Smooth muscle cell (in vitro differentiated cells): ENCODE measurements at regions not wholly inside any gene's neighbourhood (a gene's known extent, or its start where the extent isn't known, plus 50 kb on each side); places are given as distances from the start of the nearest gene placed in this dataset.
"Not testable (repeated sequence)": the region's sequence is repeated elsewhere in the genome, so short reads cannot be mapped to it uniquely, and the experiment has no call there.

Experiments used
- DNase-seq: peaks from one replicate; lab custom pipeline; 2025; ENCODE audit not compliant: unreplicated experiment; lab: John Stamatoyannopoulos, UW
- H2AFZ ChIP-seq: fragments of 200-600 bp; sonication (generic); 2 replicates; pipeline ENCODE4 v1.6.0; 2016; ENCODE audit warnings: antibody characterized with exemption, low read depth, mild to moderate bottlenecking
- H3F3A ChIP-seq: fragments of 200-600 bp; sonication (generic); 2 replicates; pipeline ENCODE4 v1.6.0; 2017; ENCODE audit warnings: antibody characterized with exemption, low read depth
- H3K27ac ChIP-seq: fragments of 200-600 bp; sonication (generic); 2 replicates; pipeline ENCODE4 v1.5.1; 2016; ENCODE audit warnings: low read depth, mild to moderate bottlenecking
- H3K27me3 ChIP-seq: fragments of 200-600 bp; sonication (generic); 2 replicates; pipeline ENCODE4 v1.6.1; 2016; ENCODE audit warnings: low read depth, mild to moderate bottlenecking
- H3K36me3 ChIP-seq: fragments of 200-600 bp; sonication (generic); 2 replicates; pipeline ENCODE4 v1.5.1; 2016; ENCODE audit warnings: low read depth
- H3K4me1 ChIP-seq: fragments of 200-600 bp; sonication (generic); 2 replicates; pipeline ENCODE4 v1.5.1; 2016; ENCODE audit warnings: low read depth
- H3K4me2 ChIP-seq: fragments of 200-600 bp; sonication (generic); 2 replicates; pipeline ENCODE4 v1.6.0; 2016; ENCODE audit warnings: mild to moderate bottlenecking
- H3K4me3 ChIP-seq: fragments of 200-600 bp; sonication (generic); 2 replicates; pipeline ENCODE4 v1.5.1; 2016; ENCODE audit warnings: mild to moderate bottlenecking
- H3K79me2 ChIP-seq: fragments of 200-600 bp; sonication (generic); 2 replicates; pipeline ENCODE4 v1.6.0; 2016; ENCODE audit warnings: low read depth, mild to moderate bottlenecking
- H3K9ac ChIP-seq: fragments of 200-600 bp; sonication (generic); 2 replicates; pipeline ENCODE4 v1.6.0; 2016; ENCODE audit warnings: low read depth
- H3K9me3 ChIP-seq: fragments of 200-600 bp; sonication (generic); replicated peaks from 2 replicates; pipeline ENCODE4 v1.5.1; 2016; ENCODE audit warnings: low read depth
- H4K20me1 ChIP-seq: fragments of 200-600 bp; sonication (generic); 2 replicates; pipeline ENCODE4 v1.6.0; 2016; ENCODE audit warnings: low read depth
- WGBS: methylation state at CpG from one replicate; pipeline ENCODE4 v1.1.7; 2016; ENCODE audit warnings: low lambda C conversion rate; 5-methylcytosine and 5-hydroxymethylcytosine counted together
- TF ChIP-seq, protein P1 (sequence below): fragments of 200-600 bp; sonication (generic); IDR thresholded peaks from 2 replicates; pipeline ENCODE4 v1.5.1; 2017; ENCODE audit warnings: borderline replicate concordance, mild to moderate bottlenecking, antibody characterized with exemption; ENCODE audit not compliant: insufficient read depth, poor library complexity, severe bottlenecking

DNA sequence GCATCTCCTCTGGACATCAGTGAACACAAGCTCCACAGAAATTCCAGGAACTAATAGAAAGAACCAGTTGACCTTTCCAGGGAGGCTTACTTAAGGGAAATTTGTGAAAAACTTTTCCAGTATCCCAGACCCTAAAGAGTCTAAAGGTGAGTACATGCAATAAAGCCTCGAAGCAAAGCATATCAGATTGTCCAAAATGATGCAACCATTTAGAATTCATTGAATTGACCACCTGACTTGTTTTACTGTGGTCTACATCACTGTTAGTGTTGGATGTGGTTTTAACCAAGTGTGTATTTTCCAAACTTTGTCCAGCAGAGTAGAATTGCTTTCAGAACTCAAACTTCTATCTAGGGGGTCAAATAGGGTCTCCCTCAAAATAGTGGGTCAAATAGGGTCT lies 76.3 kb upstream of the TIAM1 start:
- Histone ChIP-seq H3K4me2 (no peak overlapping the region), H3K9ac (no peak overlapping the region), H4K20me1 (no peaks in the 10 kb centered on the region), H3K27me3 (no peaks in the 10 kb centered on the region), H3K4me1 (peaks cover 11% of the 10 kb centered on the region), H3F3A (peaks cover 11% of the 10 kb centered on the region), H3K79me2 (no peaks in the 10 kb centered on the region), H3K27ac (no peak overlapping the region), H3K4me3 (no peak overlapping the region), H2AFZ (no peak overlapping the region), H3K36me3 (no peaks in the 10 kb centered on the region), H3K9me3 (no peaks in the 10 kb centered on the region)
- WGBS: 89% methylated on average over 1 of the region's 1 CpG
- DNase-seq: no peak
- TF ChIP-seq, protein P1, sequence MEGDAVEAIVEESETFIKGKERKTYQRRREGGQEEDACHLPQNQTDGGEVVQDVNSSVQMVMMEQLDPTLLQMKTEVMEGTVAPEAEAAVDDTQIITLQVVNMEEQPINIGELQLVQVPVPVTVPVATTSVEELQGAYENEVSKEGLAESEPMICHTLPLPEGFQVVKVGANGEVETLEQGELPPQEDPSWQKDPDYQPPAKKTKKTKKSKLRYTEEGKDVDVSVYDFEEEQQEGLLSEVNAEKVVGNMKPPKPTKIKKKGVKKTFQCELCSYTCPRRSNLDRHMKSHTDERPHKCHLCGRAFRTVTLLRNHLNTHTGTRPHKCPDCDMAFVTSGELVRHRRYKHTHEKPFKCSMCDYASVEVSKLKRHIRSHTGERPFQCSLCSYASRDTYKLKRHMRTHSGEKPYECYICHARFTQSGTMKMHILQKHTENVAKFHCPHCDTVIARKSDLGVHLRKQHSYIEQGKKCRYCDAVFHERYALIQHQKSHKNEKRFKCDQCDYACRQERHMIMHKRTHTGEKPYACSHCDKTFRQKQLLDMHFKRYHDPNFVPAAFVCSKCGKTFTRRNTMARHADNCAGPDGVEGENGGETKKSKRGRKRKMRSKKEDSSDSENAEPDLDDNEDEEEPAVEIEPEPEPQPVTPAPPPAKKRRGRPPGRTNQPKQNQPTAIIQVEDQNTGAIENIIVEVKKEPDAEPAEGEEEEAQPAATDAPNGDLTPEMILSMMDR: no peak

GRCh38 chr21:31418377-31419001 lies 74.4 kb upstream of the TIAM1 start:
- 89% methylated on average over 9 of the region's 9 CpGs for WGBS
- Histone ChIP-seq H4K20me1 (no peaks in the 10 kb centered on the region), H3K4me1 (no peaks in the 10 kb centered on the region), H2AFZ (no peak overlapping the region), H3K9me3 (no peaks in the 10 kb centered on the region), H3K9ac (no peak overlapping the region), H3F3A (no peaks in the 10 kb centered on the region), H3K4me2 (no peak overlapping the region), H3K4me3 (no peak overlapping the region), H3K27ac (no peak overlapping the region), H3K36me3 (no peaks in the 10 kb centered on the region), H3K27me3 (no peaks in the 10 kb centered on the region), H3K79me2 (no peaks in the 10 kb centered on the region)
- no peak for DNase-seq
- TF ChIP-seq, protein P1: no peak

DNA sequence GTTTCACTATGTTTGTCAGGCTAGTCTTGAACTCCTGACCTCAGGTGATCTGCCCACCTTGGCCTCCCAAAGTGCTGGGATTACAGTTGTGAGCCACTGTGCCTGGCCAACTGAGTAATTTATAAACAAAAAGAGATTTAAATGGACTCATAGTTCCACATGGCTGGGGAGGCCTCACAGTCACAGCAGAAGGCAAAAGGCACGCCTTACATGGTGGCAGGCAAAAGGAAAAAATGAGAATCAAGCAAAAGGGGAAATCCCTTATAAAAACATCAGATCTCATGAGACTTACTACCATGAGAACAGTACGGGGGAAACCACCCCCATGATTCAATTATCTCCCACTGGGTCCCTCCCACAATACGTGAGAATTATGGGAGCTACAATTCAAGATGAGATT lies 73.2 kb upstream of the TIAM1 start:
- not testable (repeated sequence) for DNase-seq, H3K27me3 ChIP-seq, H3K4me3 ChIP-seq, H3F3A ChIP-seq, H3K27ac ChIP-seq, H2AFZ ChIP-seq, H4K20me1 ChIP-seq, H3K4me2 ChIP-seq, H3K4me1 ChIP-seq, H3K79me2 ChIP-seq, H3K9me3 ChIP-seq, H3K36me3 ChIP-seq, H3K9ac ChIP-seq
- WGBS: 92% methylated on average over 3 of the region's 3 CpGs

- WGBS: 98% methylated on average over 2 of the region's 2 CpGs
- H3K9me3 ChIP-seq: no peaks in the 10 kb centered on the region
- H3F3A ChIP-seq: no peaks in the 10 kb centered on the region
- no peak overlapping the region for H3K9ac ChIP-seq
- no peaks in the 10 kb centered on the region for H3K4me1 ChIP-seq
- H3K4me3 ChIP-seq: no peak overlapping the region
- H3K79me2 ChIP-seq: no peaks in the 10 kb centered on the region
- no peaks in the 10 kb centered on the region for H3K36me3 ChIP-seq
- H3K4me2 ChIP-seq: no peak overlapping the region
- no peak overlapping the region for H2AFZ ChIP-seq
- no peak for DNase-seq
- H3K27me3 ChIP-seq: no peaks in the 10 kb centered on the region
- H4K20me1 ChIP-seq: no peaks in the 10 kb centered on the region
- TF ChIP-seq, protein P1: no peak
- no peak overlapping the region for H3K27ac ChIP-seq
Observed at GRCh38 chr21:31416465-31416864, 72.4 kb upstream of the TIAM1 start.
